ENCODE measurements at regions not wholly inside any gene's neighbourhood (a gene's known extent, or its start where the extent isn't known, plus 50 kb on each side); places are given as distances from the start of the nearest gene placed in this dataset.

GRCh38 chr21:39124681-39125251 lies 58.5 kb downstream of the PSMG1 start:
- Mint-ChIP-seq H3K4me1 (no peaks in the 10 kb centered on the region), H3K36me3 (ENCODE audit: low read depth) (peaks cover 2% of the 10 kb centered on the region), H3K27me3 (peaks cover 23% of the 10 kb centered on the region), H3K27ac (no peak overlapping the region), H3K4me3 (no peak overlapping the region)
- DNase-seq, result no peak
- no peaks in the 10 kb centered on the region for H3K9me3 ChIP-seq (ENCODE audit: control insufficient read depth, low read length, poor library complexity, severe bottlenecking)
- no peak for ATAC-seq

- DNase-seq, result no peak
- Mint-ChIP-seq H3K36me3 (ENCODE audit: low read depth) (no peaks in the 10 kb centered on the region), H3K4me1 (peaks cover 2% of the 10 kb centered on the region), H3K27ac (no peak overlapping the region), H3K4me3 (no peak overlapping the region), H3K27me3 (peaks cover 15% of the 10 kb centered on the region)
- no peak for ATAC-seq
- H3K9me3 ChIP-seq (ENCODE audit: control insufficient read depth, low read length, poor library complexity, severe bottlenecking), result no peaks in the 10 kb centered on the region
Measured at GRCh38 chr21:39123375-39123774, 59.9 kb downstream of the PSMG1 start.

- H3K4me1 Mint-ChIP-seq, result peaks cover 2% of the 10 kb centered on the region
- DNase-seq, result no peak
- ATAC-seq, result no peak
- H3K27me3 Mint-ChIP-seq, result peaks cover 23% of the 10 kb centered on the region
- no peak overlapping the region for H3K27ac Mint-ChIP-seq
- no peak overlapping the region for H3K4me3 Mint-ChIP-seq
- H3K36me3 Mint-ChIP-seq (ENCODE audit: low read depth), result no peaks in the 10 kb centered on the region
- H3K9me3 ChIP-seq (ENCODE audit: control insufficient read depth, low read length, poor library complexity, severe bottlenecking), result no peaks in the 10 kb centered on the region
Measured at GRCh38 chr21:39121600-39122355, 61.5 kb downstream of the PSMG1 start.

- Mint-ChIP-seq H3K4me3 (no peak overlapping the region), H3K27ac (no peak overlapping the region), H3K36me3 (ENCODE audit: low read depth) (no peaks in the 10 kb centered on the region), H3K4me1 (peaks cover 2% of the 10 kb centered on the region), H3K27me3 (peaks cover 21% of the 10 kb centered on the region)
- DNase-seq (no peak), ATAC-seq (no peak)
- no peaks in the 10 kb centered on the region for H3K9me3 ChIP-seq (ENCODE audit: control insufficient read depth, low read length, poor library complexity, severe bottlenecking)
Measured at GRCh38 chr21:39120876-39121599, 62.2 kb downstream of the PSMG1 start.

GRCh38 chr21:39119891-39120290 lies 63.4 kb downstream of the PSMG1 start:
- DNase-seq (no peak), ATAC-seq (no peak)
- no peak overlapping the region for H3K27ac Mint-ChIP-seq
- H3K9me3 ChIP-seq (ENCODE audit: control insufficient read depth, low read length, poor library complexity, severe bottlenecking), result no peaks in the 10 kb centered on the region
- peaks cover 21% of the 10 kb centered on the region for H3K27me3 Mint-ChIP-seq
- H3K4me1 Mint-ChIP-seq, result peaks cover 2% of the 10 kb centered on the region
- no peaks in the 10 kb centered on the region for H3K36me3 Mint-ChIP-seq (ENCODE audit: low read depth)
- no peak overlapping the region for H3K4me3 Mint-ChIP-seq

- DNase-seq, result no peak
- Mint-ChIP-seq H3K36me3 (ENCODE audit: low read depth) (no peaks in the 10 kb centered on the region), H3K4me1 (peaks cover 2% of the 10 kb centered on the region), H3K27me3 (peaks cover 25% of the 10 kb centered on the region), H3K4me3 (no peak overlapping the region), H3K27ac (no peak overlapping the region)
- no peaks in the 10 kb centered on the region for H3K9me3 ChIP-seq (ENCODE audit: control insufficient read depth, low read length, poor library complexity, severe bottlenecking)
- ATAC-seq, result no peak
Measured at GRCh38 chr21:39118604-39119215, 64.5 kb downstream of the PSMG1 start.

- DNase-seq (no peak), ATAC-seq (no peak)
- H3K27ac Mint-ChIP-seq, result no peak overlapping the region
- peaks cover 25% of the 10 kb centered on the region for H3K27me3 Mint-ChIP-seq
- no peaks in the 10 kb centered on the region for H3K9me3 ChIP-seq (ENCODE audit: control insufficient read depth, low read length, poor library complexity, severe bottlenecking)
- H3K36me3 Mint-ChIP-seq (ENCODE audit: low read depth), result no peaks in the 10 kb centered on the region
- H3K4me1 Mint-ChIP-seq, result peaks cover 2% of the 10 kb centered on the region
- H3K4me3 Mint-ChIP-seq, result no peak overlapping the region
Measured at GRCh38 chr21:39118061-39118460, 65.2 kb downstream of the PSMG1 start.

- DNase-seq (no peak), ATAC-seq (no peak)
- no peaks in the 10 kb centered on the region for H3K9me3 ChIP-seq (ENCODE audit: control insufficient read depth, low read length, poor library complexity, severe bottlenecking)
- no peak overlapping the region for H3K4me3 Mint-ChIP-seq
- H3K27ac Mint-ChIP-seq, result no peak overlapping the region
- peaks cover 25% of the 10 kb centered on the region for H3K27me3 Mint-ChIP-seq
- peaks cover 2% of the 10 kb centered on the region for H3K4me1 Mint-ChIP-seq
- no peaks in the 10 kb centered on the region for H3K36me3 Mint-ChIP-seq (ENCODE audit: low read depth)
Measured at GRCh38 chr21:39117440-39117970, 65.7 kb downstream of the PSMG1 start.

GRCh38 chr21:39116761-39117439 lies 66.4 kb downstream of the PSMG1 start:
- Mint-ChIP-seq H3K27me3 (peaks cover 25% of the 10 kb centered on the region), H3K27ac (no peak overlapping the region), H3K36me3 (ENCODE audit: low read depth) (no peaks in the 10 kb centered on the region), H3K4me3 (no peak overlapping the region), H3K4me1 (peaks cover 2% of the 10 kb centered on the region)
- DNase-seq (no peak), ATAC-seq (no peak)
- H3K9me3 ChIP-seq (ENCODE audit: control insufficient read depth, low read length, poor library complexity, severe bottlenecking), result no peaks in the 10 kb centered on the region

- H3K4me3 Mint-ChIP-seq, result no peak overlapping the region
- DNase-seq, result no peak
Measured at GRCh38 chr21:39115576-39116235, 67.5 kb downstream of the PSMG1 start.

GRCh38 chr21:39114871-39115575 lies 68.2 kb downstream of the PSMG1 start:
- H3K4me3 Mint-ChIP-seq, result no peak overlapping the region
- no peaks in the 10 kb centered on the region for H3K9me3 ChIP-seq (ENCODE audit: control insufficient read depth, low read length, poor library complexity, severe bottlenecking)
- no peak for DNase-seq
- no peak overlapping the region for H3K27ac Mint-ChIP-seq
- no peak for ATAC-seq
- H3K36me3 Mint-ChIP-seq (ENCODE audit: low read depth), result no peaks in the 10 kb centered on the region
- H3K4me1 Mint-ChIP-seq, result peaks cover 2% of the 10 kb centered on the region
- H3K27me3 Mint-ChIP-seq, result peaks cover 32% of the 10 kb centered on the region

More at GRCh38 chr21:39115576-39116235, 67.5 kb downstream of the PSMG1 start:
- H3K9me3 ChIP-seq (ENCODE audit: control insufficient read depth, low read length, poor library complexity, severe bottlenecking), result no peaks in the 10 kb centered on the region
- peaks cover 2% of the 10 kb centered on the region for H3K4me1 Mint-ChIP-seq
- no peak for ATAC-seq
- no peaks in the 10 kb centered on the region for H3K36me3 Mint-ChIP-seq (ENCODE audit: low read depth)
- peaks cover 25% of the 10 kb centered on the region for H3K27me3 Mint-ChIP-seq
- no peak overlapping the region for H3K27ac Mint-ChIP-seq
